Urinary bladder (tissue), 3 donors: ENCODE measurements at regions not wholly inside any gene's neighbourhood (a gene's known extent, or its start where the extent isn't known, plus 50 kb on each side); places are given as distances from the start of the nearest gene placed in this dataset.
"Not testable (repeated sequence)": the region's sequence is repeated elsewhere in the genome, so short reads cannot be mapped to it uniquely, and the experiment has no call there.

Experiments
- DNase-seq: peaks from one replicate; pipeline ENCODE4 v3.0.0-alpha.2; 2015; ENCODE audit errors: extremely low spot score
- H3K27ac ChIP-seq: one replicate; pipeline ENCODE4 v1.5.1; 2013; ENCODE audit warnings: low read depth, mild to moderate bottlenecking, moderate library complexity
- H3K36me3 ChIP-seq: one replicate; pipeline ENCODE4 v1.6.1; 2013; ENCODE audit warnings: mild to moderate bottlenecking, moderate library complexity; ENCODE audit not compliant: insufficient read depth
- H3K4me1 ChIP-seq: one replicate; pipeline ENCODE4 v1.6.1; 2013; ENCODE audit warnings: mild to moderate bottlenecking, moderate library complexity; ENCODE audit not compliant: insufficient read depth
- H3K4me3 ChIP-seq: one replicate; pipeline ENCODE4 v1.5.1; 2013; ENCODE audit warnings: low read depth, low read length
- WGBS: extraction: QIAGEN DNeasy Blood & Tissue Kit; methylation state at CpG from one replicate; pipeline ENCODE4 v1.1.7; 2013; 5-methylcytosine and 5-hydroxymethylcytosine counted together
- donor health status: healthy with polysubstance abuse.
- donor health status: healthy.

DNA sequence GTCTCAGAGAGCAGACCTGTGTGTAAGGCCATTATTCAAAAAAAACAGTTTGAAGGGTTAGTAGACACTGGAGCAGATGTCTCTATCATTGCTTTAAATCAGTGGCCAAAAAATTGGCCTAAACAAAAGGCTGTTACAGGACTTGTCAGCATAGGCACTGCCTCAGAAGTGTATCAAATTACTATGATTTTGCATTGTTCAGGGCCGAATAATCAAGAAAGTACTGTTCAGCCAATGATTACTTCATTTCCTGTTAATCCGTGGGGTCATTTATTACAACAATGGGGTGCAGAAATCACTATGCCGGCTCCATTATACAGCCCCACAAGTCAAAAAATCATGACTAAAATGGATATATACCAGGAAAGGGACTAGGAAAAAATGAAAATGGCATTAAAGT, 160.3 kb downstream of the GPX5 start:
- WGBS = 23% methylated on average over 3 of the region's 3 CpGs
- not testable (repeated sequence) for H3K36me3 ChIP-seq, H3K4me3 ChIP-seq, H3K4me1 ChIP-seq, H3K27ac ChIP-seq, DNase-seq

GRCh38 chr6:28686446-28687027, 160.9 kb downstream of the GPX5 start:
- H3K4me1 ChIP-seq, H3K4me3 ChIP-seq, H3K27ac ChIP-seq, DNase-seq, H3K36me3 ChIP-seq: not testable (repeated sequence)
- WGBS = 3% methylated on average over 11 of the region's 11 CpGs

DNA sequence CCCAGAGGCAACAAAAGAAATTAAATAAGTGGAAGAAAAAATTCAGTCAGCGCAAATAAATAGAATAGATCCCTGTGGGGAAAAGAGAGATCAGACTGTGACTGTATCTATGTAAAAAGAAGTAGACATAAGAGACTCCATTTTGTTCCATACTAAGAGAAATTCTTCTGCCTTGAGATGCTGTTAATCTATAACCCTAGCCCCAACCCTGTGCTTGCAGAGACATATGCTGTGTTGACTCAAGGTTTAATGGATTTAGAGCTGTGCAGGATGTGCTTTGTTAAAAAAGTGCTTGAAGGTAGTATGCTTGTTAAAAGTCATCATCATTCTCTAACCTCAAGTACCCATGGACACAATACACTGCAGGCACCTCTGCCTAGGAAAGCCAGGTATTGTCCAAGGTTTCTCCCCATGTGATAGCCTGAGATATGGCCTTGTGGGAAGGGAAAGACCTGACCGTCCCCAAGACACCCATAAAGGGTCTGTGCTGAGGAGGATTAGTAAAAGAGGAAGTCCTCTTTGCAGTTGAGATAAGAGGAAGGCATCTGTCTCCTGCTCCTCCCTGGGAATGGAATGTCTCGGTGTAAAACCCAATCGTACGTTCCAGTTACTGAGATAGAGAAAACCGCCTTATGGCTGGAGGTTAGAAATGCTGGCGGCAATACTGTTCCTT, 161.8 kb downstream of the GPX5 start:
- not testable (repeated sequence) for H3K4me3 ChIP-seq, DNase-seq, H3K4me1 ChIP-seq, H3K36me3 ChIP-seq, H3K27ac ChIP-seq
- 35% methylated on average over 7 of the region's 7 CpGs for WGBS

- not testable (repeated sequence) for H3K4me3 ChIP-seq, H3K4me1 ChIP-seq, DNase-seq, H3K36me3 ChIP-seq, H3K27ac ChIP-seq
- WGBS = 28% methylated on average over 4 of the region's 4 CpGs
Observed at GRCh38 chr6:28691991-28692390, 166.3 kb downstream of the GPX5 start.

GRCh38 chr6:28693033-28693750, 167.5 kb downstream of the GPX5 start:
- H3K4me1 ChIP-seq = no peaks in the 10 kb centered on the region
- H3K4me3 ChIP-seq = no peak overlapping the region
- H3K27ac ChIP-seq = no peak overlapping the region
- 35% methylated on average over 23 of the region's 23 CpGs for WGBS
- no peaks in the 10 kb centered on the region for H3K36me3 ChIP-seq
- DNase-seq = no peak

- no peak overlapping the region for H3K27ac ChIP-seq
- H3K36me3 ChIP-seq = no peaks in the 10 kb centered on the region
- 22% methylated on average over 26 of the region's 26 CpGs for WGBS
- no peak for DNase-seq
- no peak overlapping the region for H3K4me3 ChIP-seq
- no peaks in the 10 kb centered on the region for H3K4me1 ChIP-seq
Observed at GRCh38 chr6:28693751-28694443, 168.2 kb downstream of the GPX5 start.

DNA sequence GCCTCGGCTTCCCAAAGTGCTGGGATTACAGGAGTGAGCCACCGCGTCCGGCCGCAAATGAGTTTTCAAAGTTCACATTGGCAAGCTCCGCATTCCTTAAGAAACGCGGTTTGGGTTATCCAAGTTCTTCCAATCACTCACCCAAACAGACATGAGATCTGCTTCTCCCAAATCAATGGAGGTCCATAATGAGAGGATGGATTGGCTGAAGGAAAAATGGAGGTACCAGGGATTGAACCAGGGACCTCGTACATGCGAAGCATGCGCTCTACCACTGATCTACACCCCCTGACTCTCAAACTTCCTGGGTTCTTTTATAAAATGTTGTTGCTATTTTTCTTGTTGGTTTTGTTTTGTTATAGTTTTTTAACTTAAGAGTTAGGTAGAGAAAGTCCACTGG, 170.0 kb downstream of the GPX5 start:
- H3K4me1 ChIP-seq = no peaks in the 10 kb centered on the region
- DNase-seq = no peak
- H3K27ac ChIP-seq = no peak overlapping the region
- no peak overlapping the region for H3K4me3 ChIP-seq
- 19% methylated on average over 11 of the region's 11 CpGs for WGBS
- H3K36me3 ChIP-seq = no peaks in the 10 kb centered on the region

- 14% methylated on average over 14 of the region's 14 CpGs for WGBS
- Histone ChIP-seq H3K36me3 (no peaks in the 10 kb centered on the region), H3K27ac (no peak overlapping the region), H3K4me1 (no peaks in the 10 kb centered on the region), H3K4me3 (no peak overlapping the region)
- no peak for DNase-seq
Observed at GRCh38 chr6:28696167-28696566, 170.5 kb downstream of the GPX5 start.

DNA sequence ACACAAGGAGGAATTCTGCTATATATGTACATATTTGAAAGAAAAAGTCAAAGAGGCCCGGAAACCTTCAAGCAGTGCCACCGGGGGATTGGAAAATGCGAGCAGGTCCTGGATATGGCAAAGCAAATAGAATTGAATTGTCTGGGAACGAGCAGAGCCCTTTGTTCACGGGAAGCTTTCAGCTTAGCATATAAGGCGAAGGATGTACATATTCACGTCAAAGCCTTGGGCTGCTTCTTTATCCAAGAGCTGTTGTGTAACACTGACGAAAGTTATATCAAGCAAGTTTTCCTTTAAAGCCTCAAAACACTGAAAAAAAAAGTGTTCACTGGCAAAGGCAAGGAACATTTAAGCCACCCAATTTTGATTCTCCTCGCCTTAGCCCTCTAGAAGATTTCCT, 171.0 kb downstream of the GPX5 start:
- 19% methylated on average over 9 of the region's 9 CpGs for WGBS
- H3K27ac ChIP-seq = no peak overlapping the region
- DNase-seq = no peak
- H3K36me3 ChIP-seq = no peaks in the 10 kb centered on the region
- H3K4me3 ChIP-seq = no peak overlapping the region
- H3K4me1 ChIP-seq = no peaks in the 10 kb centered on the region

- H3K36me3 ChIP-seq = no peaks in the 10 kb centered on the region
- 82% methylated on average over 6 of the region's 6 CpGs for WGBS
- no peak for DNase-seq
- H3K27ac ChIP-seq = no peak overlapping the region
- no peak overlapping the region for H3K4me3 ChIP-seq
- no peaks in the 10 kb centered on the region for H3K4me1 ChIP-seq
Observed at GRCh38 chr6:28707387-28708282, 182.0 kb downstream of the GPX5 start.

GRCh38 chr6:28709478-28710349, 184.0 kb downstream of the GPX5 start:
- peak overlapping the region; percentile 41 for H3K27ac ChIP-seq
- no peak for DNase-seq
- WGBS = 8% methylated on average over 30 of the region's 30 CpGs
- H3K4me3 ChIP-seq = peak overlapping the region; percentile 28
- H3K4me1 ChIP-seq = no peaks in the 10 kb centered on the region
- no peaks in the 10 kb centered on the region for H3K36me3 ChIP-seq

DNA sequence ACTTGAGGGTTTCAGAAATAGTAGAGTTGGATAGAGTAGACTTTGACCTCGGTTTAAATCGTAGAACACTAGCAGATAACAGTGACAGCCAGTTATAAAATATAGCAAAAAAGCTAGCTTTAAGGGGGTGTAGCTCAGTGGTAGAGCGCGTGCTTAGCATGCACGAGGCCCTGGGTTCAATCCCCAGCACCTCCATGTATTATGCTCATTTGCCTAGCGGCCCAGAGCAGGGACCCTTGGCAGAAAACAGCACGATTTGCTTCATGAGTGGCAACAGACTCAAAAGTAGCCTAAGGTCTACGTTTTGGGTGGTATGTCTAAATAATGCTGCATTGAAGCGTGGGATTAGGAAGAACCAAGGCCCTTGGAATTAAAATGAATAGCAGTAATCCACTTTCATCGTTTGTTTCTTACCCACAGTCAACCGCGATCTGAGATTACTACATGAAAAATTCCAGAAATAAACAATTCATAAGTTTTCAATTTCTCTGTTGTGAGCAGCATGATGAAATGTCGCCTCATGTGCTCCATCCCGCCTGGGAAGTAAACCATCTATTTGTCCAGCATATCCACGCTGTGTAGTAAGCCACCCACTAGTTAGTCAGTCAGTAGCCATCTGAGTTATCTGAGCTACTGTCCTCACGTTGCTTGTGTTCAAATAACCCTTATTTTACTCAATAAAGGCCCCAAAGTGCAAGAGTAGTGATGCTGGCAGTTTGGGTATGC, 184.9 kb downstream of the GPX5 start:
- Histone ChIP-seq H3K4me1 (no peaks in the 10 kb centered on the region), H3K27ac (no peak overlapping the region), H3K4me3 (no peak overlapping the region), H3K36me3 (no peaks in the 10 kb centered on the region)
- no peak for DNase-seq
- WGBS = 47% methylated on average over 16 of the region's 16 CpGs
